ENCODE measurements at regions not wholly inside any gene's neighbourhood (a gene's known extent, or its start where the extent isn't known, plus 50 kb on each side); places are given as distances from the start of the nearest gene placed in this dataset.

- TF ChIP-seq POLR2AphosphoS5 (IDR thresholded peaks at IDR 0.05; ENCODE audit: low read depth, low read length) = no peak
- no peak for TF ChIP-seq CTCF (IDR thresholded peaks at IDR 0.05)
- TF ChIP-seq TCF7L2 (IDR thresholded peaks at IDR 0.05; ENCODE audit: low read depth, low read length) = no peak
Measured at GRCh38 chr18:10234912-10235660, 219.3 kb upstream of the APCDD1 start.

All from Panc1 (cell line).